Karpas-422 (cell line): ENCODE measurements at regions not wholly inside any gene's neighbourhood (a gene's known extent, or its start where the extent isn't known, plus 50 kb on each side); places are given as distances from the start of the nearest gene placed in this dataset.

ENCODE experiments used
- DNase-seq: peaks from one replicate; pipeline ENCODE4 v3.0.0-alpha.2; 2015
- H2AFZ ChIP-seq: fragments of 200-600 bp; sonication (generic); 2 replicates; pipeline ENCODE4 v1.6.1; 2014; ENCODE audit warnings: antibody characterized with exemption, low read length, mixed read lengths
- H3K27ac ChIP-seq: fragments of 200-600 bp; sonication (generic); 2 replicates; pipeline ENCODE4 v1.5.1; 2014; ENCODE audit warnings: mild to moderate bottlenecking, low read length, moderate library complexity
- H3K27me3 ChIP-seq: fragments of 200-600 bp; sonication (generic); 2 replicates; pipeline ENCODE4 v1.6.1; 2014; ENCODE audit warnings: low read length, mixed read lengths
- H3K36me3 ChIP-seq: fragments of 200-600 bp; sonication (generic); 2 replicates; pipeline ENCODE4 v1.6.1; 2014; ENCODE audit warnings: low read length, mixed read lengths; ENCODE audit not compliant: insufficient read depth
- H3K4me1 ChIP-seq: fragments of 200-600 bp; sonication (generic); 2 replicates; pipeline ENCODE4 v1.6.1; 2014; ENCODE audit warnings: mild to moderate bottlenecking, low read length, mixed read lengths
- H3K4me2 ChIP-seq: fragments of 200-600 bp; sonication (generic); 2 replicates; pipeline ENCODE4 v1.6.1; 2014; ENCODE audit warnings: low read length, low read depth, mild to moderate bottlenecking; ENCODE audit not compliant: poor library complexity, severe bottlenecking
- H3K4me3 ChIP-seq: fragments of 200-600 bp; sonication (generic); 2 replicates; pipeline ENCODE4 v1.5.1; 2014; ENCODE audit warnings: mild to moderate bottlenecking, antibody characterized with exemption, low read length, mixed read lengths
- H3K79me2 ChIP-seq: fragments of 200-600 bp; sonication (generic); 2 replicates; pipeline ENCODE4 v1.6.1; 2014; ENCODE audit warnings: mild to moderate bottlenecking, low read length, mixed read lengths
- H3K9ac ChIP-seq: fragments of 200-600 bp; sonication (generic); 2 replicates; pipeline ENCODE4 v1.6.0; 2014; ENCODE audit warnings: low read length
- H3K9me2 ChIP-seq: fragments of 200-600 bp; sonication (generic), shearing (Covaris generic); replicated peaks from 2 replicates; pipeline ENCODE4 v1.6.0; 2014; ENCODE audit warnings: mild to moderate bottlenecking, low read length, moderate library complexity; ENCODE audit not compliant: insufficient read depth
- H3K9me3 ChIP-seq: fragments of 300-700, 200-600 bp; sonication (generic); 2 replicates; pipeline ENCODE4 v1.6.1; 2014; ENCODE audit warnings: low read length, mixed read lengths
- H4K20me1 ChIP-seq: fragments of 200-600 bp; sonication (generic); 2 replicates; pipeline ENCODE4 v1.6.1; 2014; ENCODE audit warnings: mild to moderate bottlenecking, antibody characterized with exemption, low read length, low read depth; ENCODE audit not compliant: insufficient read depth

GRCh38 chr4:123050018-123050417 lies 127.6 kb upstream of the NUDT6 start:
- H3K27ac ChIP-seq = no peak overlapping the region
- no peaks in the 10 kb centered on the region for H4K20me1 ChIP-seq
- no peak for DNase-seq
- H3K27me3 ChIP-seq = no peaks in the 10 kb centered on the region
- peaks cover 27% of the 10 kb centered on the region for H3K9me3 ChIP-seq
- peaks cover 84% of the 10 kb centered on the region for H3K79me2 ChIP-seq
- no peak overlapping the region for H3K4me2 ChIP-seq
- H3K4me1 ChIP-seq = peaks cover 5% of the 10 kb centered on the region
- H3K36me3 ChIP-seq = peaks cover 25% of the 10 kb centered on the region
- no peak overlapping the region for H3K9ac ChIP-seq
- H2AFZ ChIP-seq = no peak overlapping the region
- H3K9me2 ChIP-seq = no peaks in the 10 kb centered on the region
- no peak overlapping the region for H3K4me3 ChIP-seq

GRCh38 chr4:123052007-123052406 lies 129.6 kb upstream of the NUDT6 start:
- H3K4me3 ChIP-seq = no peak overlapping the region
- no peak overlapping the region for H3K4me2 ChIP-seq
- no peak overlapping the region for H3K9ac ChIP-seq
- H3K27me3 ChIP-seq = no peaks in the 10 kb centered on the region
- H3K36me3 ChIP-seq = peaks cover 21% of the 10 kb centered on the region
- peaks cover 72% of the 10 kb centered on the region for H3K79me2 ChIP-seq
- no peak overlapping the region for H3K27ac ChIP-seq
- peaks cover 5% of the 10 kb centered on the region for H3K4me1 ChIP-seq
- no peak overlapping the region for H2AFZ ChIP-seq
- no peaks in the 10 kb centered on the region for H3K9me2 ChIP-seq
- peaks cover 27% of the 10 kb centered on the region for H3K9me3 ChIP-seq
- H4K20me1 ChIP-seq = no peaks in the 10 kb centered on the region
- no peak for DNase-seq

- DNase-seq = no peak
- Histone ChIP-seq H3K4me1 (peaks cover 5% of the 10 kb centered on the region), H3K27me3 (no peaks in the 10 kb centered on the region), H3K9ac (no peak overlapping the region), H4K20me1 (no peaks in the 10 kb centered on the region), H3K4me2 (no peak overlapping the region), H3K79me2 (peaks cover 33% of the 10 kb centered on the region), H3K9me3 (peaks cover 12% of the 10 kb centered on the region), H3K4me3 (no peak overlapping the region), H2AFZ (no peak overlapping the region), H3K9me2 (no peaks in the 10 kb centered on the region), H3K36me3 (peaks cover 18% of the 10 kb centered on the region), H3K27ac (no peak overlapping the region)
Observed at GRCh38 chr4:123055943-123056342, 133.5 kb upstream of the NUDT6 start.

GRCh38 chr4:123060039-123060770 lies 137.8 kb upstream of the NUDT6 start:
- Histone ChIP-seq H3K4me2 (no peak overlapping the region), H3K4me1 (no peaks in the 10 kb centered on the region), H3K9me3 (no peaks in the 10 kb centered on the region), H3K4me3 (no peak overlapping the region), H3K36me3 (peaks cover 7% of the 10 kb centered on the region; the same call in 1 of the 2 replicates), H4K20me1 (no peaks in the 10 kb centered on the region), H3K27me3 (no peaks in the 10 kb centered on the region), H2AFZ (no peak overlapping the region), H3K79me2 (peaks cover 3% of the 10 kb centered on the region; the same call in 1 of the 2 replicates), H3K9me2 (no peaks in the 10 kb centered on the region), H3K27ac (no peak overlapping the region), H3K9ac (no peak overlapping the region)
- DNase-seq = peak; percentile 49

GRCh38 chr4:123064390-123064789 lies 142.0 kb upstream of the NUDT6 start:
- H3K27ac ChIP-seq = no peak overlapping the region
- no peaks in the 10 kb centered on the region for H3K9me3 ChIP-seq
- H3K4me2 ChIP-seq = no peak overlapping the region
- no peak overlapping the region for H2AFZ ChIP-seq
- DNase-seq = no peak
- no peaks in the 10 kb centered on the region for H3K4me1 ChIP-seq
- H3K79me2 ChIP-seq = no peaks in the 10 kb centered on the region
- no peaks in the 10 kb centered on the region for H3K36me3 ChIP-seq
- H3K9me2 ChIP-seq = no peaks in the 10 kb centered on the region
- H4K20me1 ChIP-seq = no peaks in the 10 kb centered on the region
- H3K9ac ChIP-seq = no peak overlapping the region
- no peaks in the 10 kb centered on the region for H3K27me3 ChIP-seq
- no peak overlapping the region for H3K4me3 ChIP-seq

- H3K27ac ChIP-seq = no peak overlapping the region
- DNase-seq = no peak
- no peak overlapping the region for H3K4me3 ChIP-seq
- H3K79me2 ChIP-seq = no peaks in the 10 kb centered on the region
- H3K27me3 ChIP-seq = no peaks in the 10 kb centered on the region
- H2AFZ ChIP-seq = no peak overlapping the region
- no peak overlapping the region for H3K4me2 ChIP-seq
- no peaks in the 10 kb centered on the region for H3K9me3 ChIP-seq
- no peaks in the 10 kb centered on the region for H3K36me3 ChIP-seq
- H3K9me2 ChIP-seq = no peaks in the 10 kb centered on the region
- no peaks in the 10 kb centered on the region for H3K4me1 ChIP-seq
- no peaks in the 10 kb centered on the region for H4K20me1 ChIP-seq
- H3K9ac ChIP-seq = no peak overlapping the region
Observed at GRCh38 chr4:123068081-123068480, 145.7 kb upstream of the NUDT6 start.

- H4K20me1 ChIP-seq = no peaks in the 10 kb centered on the region
- H2AFZ ChIP-seq = no peak overlapping the region
Observed at GRCh38 chr4:123072060-123072459, 149.7 kb upstream of the NUDT6 start.

GRCh38 chr4:123073650-123074049 lies 151.3 kb upstream of the NUDT6 start:
- H2AFZ ChIP-seq = no peak overlapping the region
- H3K4me2 ChIP-seq = no peak overlapping the region
- H3K36me3 ChIP-seq = no peaks in the 10 kb centered on the region
- no peaks in the 10 kb centered on the region for H3K79me2 ChIP-seq
- no peak overlapping the region for H3K27ac ChIP-seq
- H3K4me3 ChIP-seq = no peak overlapping the region
- H3K9ac ChIP-seq = no peak overlapping the region
- no peaks in the 10 kb centered on the region for H3K9me2 ChIP-seq
- H3K9me3 ChIP-seq = no peaks in the 10 kb centered on the region
- no peaks in the 10 kb centered on the region for H3K27me3 ChIP-seq
- H4K20me1 ChIP-seq = no peaks in the 10 kb centered on the region
- no peak for DNase-seq
- peaks cover 5% of the 10 kb centered on the region for H3K4me1 ChIP-seq

More at GRCh38 chr4:123072060-123072459, 149.7 kb upstream of the NUDT6 start:
- H3K36me3 ChIP-seq = no peaks in the 10 kb centered on the region
- no peaks in the 10 kb centered on the region for H3K27me3 ChIP-seq
- no peaks in the 10 kb centered on the region for H3K79me2 ChIP-seq
- no peak for DNase-seq
- no peak overlapping the region for H3K4me3 ChIP-seq
- H3K9me2 ChIP-seq = no peaks in the 10 kb centered on the region
- H3K27ac ChIP-seq = no peak overlapping the region
- H3K9me3 ChIP-seq = no peaks in the 10 kb centered on the region
- H3K9ac ChIP-seq = no peak overlapping the region
- no peak overlapping the region for H3K4me2 ChIP-seq
- H3K4me1 ChIP-seq = peaks cover 5% of the 10 kb centered on the region
